Glomerular visceral epithelial cell (primary cell): ENCODE measurements at regions not wholly inside any gene's neighbourhood (a gene's known extent, or its start where the extent isn't known, plus 50 kb on each side); places are given as distances from the start of the nearest gene placed in this dataset.

ENCODE experiments used
- DNase-seq: peaks from one replicate; pipeline ENCODE4 v3.0.0-alpha.2; 2016; ENCODE audit errors: extremely low spot score

- no peak for DNase-seq
These were observed 68.3 kb upstream of the LINC01488 start for GRCh38 chr11:69413015-69413801.

DNA sequence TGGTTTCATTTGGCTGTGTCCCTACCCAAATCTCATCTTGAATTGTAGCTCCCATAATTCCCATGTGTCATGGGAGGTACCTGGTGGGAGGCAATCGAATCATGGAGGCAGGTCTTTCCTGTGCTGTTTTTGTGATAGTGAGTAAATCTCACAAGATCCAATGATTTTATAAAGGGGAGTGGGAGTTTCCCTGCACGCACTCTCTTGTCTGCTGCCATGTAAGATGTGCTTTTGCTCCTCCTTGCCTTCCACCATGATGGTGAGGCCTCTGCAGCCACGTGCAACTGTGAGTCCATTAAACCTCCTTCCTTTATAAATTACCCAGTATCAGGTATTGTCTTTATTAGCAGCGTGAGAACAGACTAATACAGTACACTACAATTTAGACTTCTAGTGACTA is 67.5 kb upstream of the LINC01488 start:
- no peak for DNase-seq

- no peak for DNase-seq
These were observed 66.7 kb upstream of the LINC01488 start for GRCh38 chr11:69414773-69415187.

DNA sequence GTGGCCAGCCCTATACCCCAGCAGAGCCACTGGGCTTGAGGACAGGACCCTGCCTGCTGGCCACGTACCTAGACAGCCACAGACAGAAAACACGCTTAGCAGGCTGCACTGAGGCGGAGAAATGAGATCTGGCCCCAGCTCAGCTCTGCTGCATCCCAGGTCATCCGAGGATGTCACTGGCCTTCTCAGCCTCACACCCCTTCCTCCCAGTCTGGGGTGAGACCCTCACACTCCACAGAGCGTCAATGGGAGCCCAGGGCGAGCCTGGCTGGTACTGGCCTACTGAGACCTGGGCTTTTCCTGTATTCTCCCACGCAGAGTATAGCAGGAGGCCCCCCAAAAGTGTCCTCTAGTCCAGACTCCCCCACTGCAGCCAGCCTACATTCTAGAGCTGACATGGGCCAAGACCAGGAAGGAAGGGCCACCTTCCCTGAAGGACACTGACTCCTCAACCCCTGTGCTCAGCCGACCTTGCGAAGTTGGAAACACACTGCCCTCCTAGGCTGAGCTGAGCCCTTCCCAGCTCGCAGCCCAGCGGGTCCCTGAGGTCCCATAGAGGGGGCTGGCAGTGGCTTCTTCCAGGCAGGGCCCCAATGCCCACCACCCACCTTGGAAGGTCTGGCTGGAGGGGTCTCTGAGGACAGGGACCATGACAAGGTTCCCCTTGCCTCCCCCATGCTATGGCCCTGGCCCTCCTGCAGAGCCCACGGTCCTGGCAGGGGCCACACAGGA is 65.9 kb upstream of the LINC01488 start:
- DNase-seq = no peak

DNA sequence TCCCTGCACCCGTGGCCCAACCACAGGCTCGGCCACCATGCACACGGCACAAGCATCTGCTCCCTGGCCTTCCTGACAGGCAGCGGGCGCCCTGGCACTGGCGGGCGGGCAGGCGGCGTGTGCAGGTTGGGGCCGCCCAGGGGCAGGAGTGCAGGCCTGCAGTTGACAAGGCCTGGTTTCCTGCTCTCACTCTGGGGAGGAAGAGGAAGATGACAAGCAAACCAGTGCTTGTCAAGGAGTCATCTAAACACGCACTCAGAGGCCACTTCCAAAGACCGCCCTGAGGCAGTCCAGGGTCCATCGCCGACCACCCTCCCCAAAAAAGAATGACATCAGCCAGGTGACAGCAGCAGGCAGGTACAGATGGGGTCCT is 65.3 kb upstream of the LINC01488 start:
- no peak for DNase-seq

DNA sequence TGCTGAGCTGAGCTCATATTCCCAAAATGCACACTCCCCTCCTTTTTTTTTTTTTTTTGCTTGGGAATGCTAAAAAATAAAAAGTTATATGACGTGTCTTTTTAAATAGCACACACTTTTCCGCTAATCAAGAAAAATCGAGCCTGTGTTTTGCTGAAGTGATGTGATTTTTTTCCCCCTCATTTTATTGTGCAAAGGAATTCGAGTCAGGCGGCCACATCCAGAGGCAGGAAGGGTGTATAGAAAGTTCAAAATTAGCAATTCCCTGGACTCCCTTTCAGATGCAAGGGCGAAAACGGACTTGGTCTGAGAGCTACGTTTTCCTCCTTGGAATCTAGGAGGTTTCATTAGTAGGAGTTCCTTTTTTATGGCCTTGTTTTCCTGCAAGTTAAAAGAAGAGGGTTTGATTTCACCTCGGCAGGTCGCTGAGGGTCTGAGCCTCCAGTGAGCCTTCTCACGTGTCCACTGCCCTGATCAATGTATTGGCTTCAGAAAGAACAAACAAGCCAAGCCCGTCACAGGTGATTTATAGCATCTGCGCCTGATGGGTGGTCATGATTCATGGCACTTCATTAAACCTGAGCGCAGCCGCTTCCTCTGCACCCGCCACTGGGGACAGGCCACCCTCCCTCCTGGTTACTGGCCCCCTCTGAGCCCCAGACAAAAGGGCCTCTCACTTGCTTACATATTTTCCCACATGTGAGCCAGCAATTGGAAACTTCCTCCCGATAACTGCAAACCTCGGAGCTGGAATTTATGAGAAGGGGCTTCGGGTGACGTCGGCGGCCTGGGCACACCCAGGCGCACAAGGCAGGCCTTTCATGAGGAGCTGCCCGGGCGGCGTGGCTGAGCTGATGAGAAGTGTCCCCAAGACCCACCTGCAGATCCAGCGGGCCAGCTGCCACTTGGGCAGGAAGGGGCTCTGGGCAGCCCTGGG is 64.4 kb upstream of the LINC01488 start:
- no peak for DNase-seq

DNA sequence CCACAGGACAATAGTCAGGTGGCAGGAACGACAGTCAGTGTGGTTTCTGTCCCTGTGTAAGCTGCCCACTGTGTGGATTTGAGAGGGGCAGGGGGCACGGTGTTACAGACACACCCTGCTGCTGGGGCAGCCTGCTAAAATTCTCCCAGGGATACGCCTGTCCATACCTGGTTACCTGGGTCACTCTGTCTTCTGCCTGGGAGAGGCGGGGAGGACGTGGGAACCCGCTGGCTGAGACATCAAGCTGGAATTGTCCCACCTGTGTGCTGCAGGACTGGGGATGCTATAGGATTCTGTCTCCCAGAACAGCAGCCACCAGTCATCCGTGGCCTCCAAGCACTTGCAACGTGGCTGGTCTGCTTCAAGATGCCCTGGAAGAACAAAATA is 63.8 kb upstream of the LINC01488 start:
- no peak for DNase-seq

GRCh38 chr11:69418576-69419296 is 62.7 kb upstream of the LINC01488 start:
- DNase-seq = no peak

- no peak for DNase-seq
These were observed 61.6 kb upstream of the LINC01488 start for GRCh38 chr11:69419662-69420395.

DNA sequence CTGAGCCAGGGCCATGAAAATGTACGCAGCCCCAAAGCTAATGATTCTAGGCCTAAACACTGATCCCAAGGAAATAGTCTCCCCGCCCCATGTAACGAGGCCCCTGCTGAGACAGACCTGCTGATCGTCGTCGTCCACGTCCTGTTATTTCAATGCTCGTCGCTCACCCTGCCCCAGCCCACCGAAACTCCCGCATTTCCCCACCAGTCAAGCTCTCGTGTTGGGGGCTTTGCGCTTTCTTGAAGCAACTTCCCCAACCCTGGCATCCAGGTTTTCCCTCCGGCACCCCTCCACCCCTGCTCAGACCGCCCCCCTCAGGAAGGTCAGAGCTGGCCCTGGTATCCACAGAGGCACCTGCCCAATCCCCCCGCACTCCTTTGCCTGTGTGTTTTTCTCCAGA is 58.8 kb upstream of the LINC01488 start:
- no peak for DNase-seq

GRCh38 chr11:69423181-69423580 is 58.3 kb upstream of the LINC01488 start:
- no peak for DNase-seq

DNA sequence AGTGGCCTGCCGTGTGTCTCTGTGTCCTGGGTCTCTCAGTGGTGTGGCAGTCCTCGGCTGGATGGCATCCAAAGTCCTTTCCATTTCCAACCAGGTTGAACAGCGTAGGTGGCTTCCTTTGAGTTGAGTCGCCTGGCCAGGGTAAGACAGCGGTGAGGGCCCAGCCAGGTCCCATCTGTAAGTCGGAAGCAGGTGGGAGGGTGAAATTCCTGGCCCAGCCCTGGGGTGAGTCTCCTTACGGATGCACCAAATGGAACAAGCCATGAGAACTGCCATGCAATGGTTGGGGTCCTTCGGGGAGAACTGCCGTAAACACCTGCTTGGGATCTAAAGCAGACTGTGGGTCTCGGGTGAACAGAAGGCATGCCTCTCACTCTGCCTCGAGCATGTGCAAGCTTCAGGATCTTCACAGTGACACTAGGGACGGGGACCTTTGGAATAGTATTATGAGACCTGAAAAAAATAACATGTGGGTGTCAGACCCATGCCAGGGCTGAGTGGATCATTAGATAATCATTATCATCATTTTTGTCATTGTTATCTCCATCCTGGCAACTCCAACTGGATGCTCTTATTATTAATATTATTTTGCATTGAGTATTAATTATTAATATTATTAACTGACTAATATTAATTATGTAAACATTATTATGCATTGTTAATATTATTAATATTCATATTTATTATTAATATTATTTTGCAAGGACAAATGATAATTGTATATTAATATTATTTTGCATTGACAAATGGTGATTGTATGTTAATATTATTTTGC is 57.7 kb upstream of the LINC01488 start:
- no peak for DNase-seq

GRCh38 chr11:69424748-69425147 is 56.7 kb upstream of the LINC01488 start:
- no peak for DNase-seq

DNA sequence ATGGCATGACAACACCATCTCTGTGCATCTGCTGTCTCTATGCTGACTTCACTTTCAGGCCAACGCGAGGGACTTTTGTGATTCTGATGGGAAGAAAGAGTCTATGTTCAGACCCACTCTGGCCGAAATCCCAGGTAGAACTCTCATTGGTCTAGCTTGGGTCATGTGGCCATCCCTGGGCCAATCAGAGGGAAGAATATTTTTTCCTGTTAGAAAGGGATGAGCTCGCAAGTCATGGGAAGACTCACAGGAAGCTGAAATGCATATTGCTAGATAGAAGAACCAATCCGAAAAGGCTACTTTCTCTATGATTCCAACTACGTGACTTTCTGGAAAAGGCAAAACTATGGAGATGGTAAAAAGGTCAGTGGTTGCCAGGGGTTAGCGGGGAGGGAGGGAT is 56.0 kb upstream of the LINC01488 start:
- DNase-seq = no peak

GRCh38 chr11:69425895-69426544 is 55.4 kb upstream of the LINC01488 start:
- no peak for DNase-seq

DNA sequence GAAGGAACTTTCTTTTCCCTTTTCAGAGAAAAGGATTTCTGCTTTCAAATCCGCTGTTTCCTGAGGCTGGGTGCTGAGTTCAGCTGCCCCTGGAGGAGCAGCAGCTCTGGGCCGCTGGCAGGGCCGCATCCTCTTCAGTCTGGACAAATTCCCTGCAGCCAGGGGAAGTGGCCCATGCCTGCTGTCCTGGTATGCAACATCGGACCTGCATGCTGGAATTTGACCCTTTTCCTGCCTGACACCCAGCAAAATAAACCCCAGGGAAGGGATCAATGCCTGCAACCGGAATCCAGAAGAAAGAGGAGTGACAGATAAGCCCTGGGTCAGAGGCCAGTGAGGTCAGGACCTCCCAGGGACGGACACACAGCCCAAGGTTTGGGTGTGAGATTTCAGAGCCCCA is 54.1 kb upstream of the LINC01488 start:
- no peak for DNase-seq

DNA sequence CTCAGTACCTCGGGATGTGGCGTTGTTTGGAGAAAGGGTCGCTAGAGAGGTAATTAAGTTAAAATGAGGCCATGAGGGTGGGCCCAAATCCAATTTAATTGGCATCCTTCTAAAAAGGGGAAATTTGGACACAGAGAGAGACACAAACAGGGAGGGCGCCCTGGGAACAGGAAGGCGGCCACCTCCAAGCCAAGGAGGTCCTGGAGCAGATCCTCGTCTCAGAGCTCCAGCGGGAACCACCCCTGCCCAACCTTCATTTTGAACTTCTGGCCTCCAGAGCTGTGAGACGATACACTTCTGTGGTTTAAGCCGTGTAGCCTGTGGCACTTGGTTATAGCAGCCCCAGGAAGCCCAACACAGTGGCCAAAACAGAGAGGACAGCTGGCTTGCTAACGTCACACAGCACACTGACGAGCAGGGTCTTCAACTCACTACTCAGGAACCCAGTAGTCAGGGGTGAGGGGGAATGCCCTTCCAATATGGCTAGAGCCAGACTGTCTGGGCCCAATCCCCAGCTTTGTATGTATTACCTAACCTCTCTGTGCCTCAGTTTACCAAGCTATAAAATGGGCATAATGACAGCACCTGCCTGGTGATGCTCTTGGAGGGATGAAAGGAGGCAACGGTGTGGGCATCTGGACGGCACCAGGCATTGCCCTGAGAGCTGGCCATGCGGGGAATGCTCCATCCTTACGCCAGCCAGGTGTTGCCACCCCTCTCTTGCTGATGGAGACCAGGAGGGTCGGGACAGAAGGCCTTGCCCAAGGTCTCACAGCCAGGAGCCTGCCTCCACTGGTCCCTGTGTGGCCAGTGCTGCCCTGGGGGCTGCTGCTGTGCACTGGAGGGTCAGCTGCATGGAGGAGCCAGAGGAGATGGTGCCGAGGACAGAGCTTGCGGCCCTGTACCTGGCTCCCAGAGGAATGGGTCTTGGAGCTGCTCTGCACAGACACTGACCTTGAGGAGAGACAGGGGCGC is 53.3 kb upstream of the LINC01488 start:
- DNase-seq = no peak

GRCh38 chr11:69429716-69430491 is 51.6 kb upstream of the LINC01488 start:
- no peak for DNase-seq
